ENCODE measurements at regions not wholly inside any gene's neighbourhood (a gene's known extent, or its start where the extent isn't known, plus 50 kb on each side); places are given as distances from the start of the nearest gene placed in this dataset.

GRCh38 chr6:26267083-26267589, 97.9 kb upstream of the BTN3A2 start:
- H3K4me1 ChIP-seq (ENCODE audit: low read length): no peaks in the 10 kb centered on the region
- TF ChIP-seq, protein P1, sequence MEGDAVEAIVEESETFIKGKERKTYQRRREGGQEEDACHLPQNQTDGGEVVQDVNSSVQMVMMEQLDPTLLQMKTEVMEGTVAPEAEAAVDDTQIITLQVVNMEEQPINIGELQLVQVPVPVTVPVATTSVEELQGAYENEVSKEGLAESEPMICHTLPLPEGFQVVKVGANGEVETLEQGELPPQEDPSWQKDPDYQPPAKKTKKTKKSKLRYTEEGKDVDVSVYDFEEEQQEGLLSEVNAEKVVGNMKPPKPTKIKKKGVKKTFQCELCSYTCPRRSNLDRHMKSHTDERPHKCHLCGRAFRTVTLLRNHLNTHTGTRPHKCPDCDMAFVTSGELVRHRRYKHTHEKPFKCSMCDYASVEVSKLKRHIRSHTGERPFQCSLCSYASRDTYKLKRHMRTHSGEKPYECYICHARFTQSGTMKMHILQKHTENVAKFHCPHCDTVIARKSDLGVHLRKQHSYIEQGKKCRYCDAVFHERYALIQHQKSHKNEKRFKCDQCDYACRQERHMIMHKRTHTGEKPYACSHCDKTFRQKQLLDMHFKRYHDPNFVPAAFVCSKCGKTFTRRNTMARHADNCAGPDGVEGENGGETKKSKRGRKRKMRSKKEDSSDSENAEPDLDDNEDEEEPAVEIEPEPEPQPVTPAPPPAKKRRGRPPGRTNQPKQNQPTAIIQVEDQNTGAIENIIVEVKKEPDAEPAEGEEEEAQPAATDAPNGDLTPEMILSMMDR (IDR thresholded peaks at IDR 0.05; ENCODE audit: low read depth, low read length): no peak
- no peak for TF ChIP-seq EZH2phosphoT487 (IDR thresholded peaks at IDR 0.05; ENCODE audit: low read depth)
- no peak overlapping the region for H3K4me3 ChIP-seq (ENCODE audit: low read length)
- peaks cover 20% of the 10 kb centered on the region; the same call in 1 of the 2 replicates for H3K9me3 ChIP-seq (ENCODE audit: insufficient read depth, low read length)
- H3K9ac ChIP-seq (ENCODE audit: low read length): no peak overlapping the region
- H3K36me3 ChIP-seq (replicated peaks; ENCODE audit: low read depth, low read length): no peaks in the 10 kb centered on the region
- H4K20me1 ChIP-seq (ENCODE audit: insufficient read depth, low read length): no peaks in the 10 kb centered on the region
- H2AFZ ChIP-seq (ENCODE audit: low read depth, low read length): no peak overlapping the region
- H3K4me2 ChIP-seq (ENCODE audit: low read length): no peak overlapping the region
- H3K27ac ChIP-seq (ENCODE audit: low read length): no peak overlapping the region
- no peaks in the 10 kb centered on the region for H3K79me2 ChIP-seq (ENCODE audit: low read length)
- H3K27me3 ChIP-seq (ENCODE audit: low read depth, low read length): no peaks in the 10 kb centered on the region

DNA sequence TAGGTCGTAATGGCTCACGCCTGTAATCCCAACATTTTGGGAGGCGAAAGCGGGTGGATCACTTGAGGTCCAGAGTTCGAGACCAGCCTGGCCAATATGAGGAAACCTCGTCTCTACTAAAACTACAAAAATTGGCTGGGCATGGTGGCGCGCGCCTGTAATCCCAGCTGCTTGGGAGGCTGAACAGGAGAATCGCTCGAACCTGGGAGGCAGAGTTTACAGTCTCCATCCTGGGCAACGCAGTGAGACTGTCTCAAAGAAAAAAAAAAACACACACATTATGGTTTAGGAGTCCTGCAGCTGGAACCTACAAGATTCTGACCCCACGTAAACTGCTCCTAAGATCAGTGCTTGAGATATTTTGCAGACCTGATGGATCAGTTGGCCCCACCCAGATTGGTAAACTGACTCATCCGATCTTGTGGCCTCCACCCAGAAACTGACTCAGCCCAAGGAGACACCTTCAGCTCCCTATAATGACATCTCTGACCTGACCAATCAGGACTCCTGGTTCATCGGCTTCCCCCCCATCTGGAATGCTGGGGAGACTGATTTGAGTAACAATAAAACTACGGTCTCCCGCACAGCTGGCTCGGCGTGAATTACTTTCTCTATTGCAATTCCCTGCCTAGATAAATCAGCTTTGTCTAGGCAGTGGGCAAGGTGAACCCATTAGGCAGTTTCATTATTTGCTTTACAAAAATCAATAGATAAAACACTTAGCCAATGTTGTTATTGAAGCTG, 96.2 kb upstream of the BTN3A2 start:
- Histone ChIP-seq H3K79me2 (ENCODE audit: low read length) (no peaks in the 10 kb centered on the region), H3K4me1 (ENCODE audit: low read length) (no peaks in the 10 kb centered on the region), H4K20me1 (ENCODE audit: insufficient read depth, low read length) (no peaks in the 10 kb centered on the region), H3K4me2 (ENCODE audit: low read length) (no peak overlapping the region), H3K27me3 (ENCODE audit: low read depth, low read length) (no peaks in the 10 kb centered on the region), H3K9me3 (ENCODE audit: insufficient read depth, low read length) (peaks cover 30% of the 10 kb centered on the region; the same call in 1 of the 2 replicates), H2AFZ (ENCODE audit: low read depth, low read length) (no peak overlapping the region), H3K4me3 (ENCODE audit: low read length) (no peak overlapping the region), H3K27ac (ENCODE audit: low read length) (no peak overlapping the region), H3K9ac (ENCODE audit: low read length) (no peak overlapping the region), H3K36me3 (replicated peaks; ENCODE audit: low read depth, low read length) (no peaks in the 10 kb centered on the region)
- TF ChIP-seq, protein P1 (IDR thresholded peaks at IDR 0.05; ENCODE audit: low read depth, low read length): no peak
- TF ChIP-seq EZH2phosphoT487 (IDR thresholded peaks at IDR 0.05; ENCODE audit: low read depth): no peak

DNA sequence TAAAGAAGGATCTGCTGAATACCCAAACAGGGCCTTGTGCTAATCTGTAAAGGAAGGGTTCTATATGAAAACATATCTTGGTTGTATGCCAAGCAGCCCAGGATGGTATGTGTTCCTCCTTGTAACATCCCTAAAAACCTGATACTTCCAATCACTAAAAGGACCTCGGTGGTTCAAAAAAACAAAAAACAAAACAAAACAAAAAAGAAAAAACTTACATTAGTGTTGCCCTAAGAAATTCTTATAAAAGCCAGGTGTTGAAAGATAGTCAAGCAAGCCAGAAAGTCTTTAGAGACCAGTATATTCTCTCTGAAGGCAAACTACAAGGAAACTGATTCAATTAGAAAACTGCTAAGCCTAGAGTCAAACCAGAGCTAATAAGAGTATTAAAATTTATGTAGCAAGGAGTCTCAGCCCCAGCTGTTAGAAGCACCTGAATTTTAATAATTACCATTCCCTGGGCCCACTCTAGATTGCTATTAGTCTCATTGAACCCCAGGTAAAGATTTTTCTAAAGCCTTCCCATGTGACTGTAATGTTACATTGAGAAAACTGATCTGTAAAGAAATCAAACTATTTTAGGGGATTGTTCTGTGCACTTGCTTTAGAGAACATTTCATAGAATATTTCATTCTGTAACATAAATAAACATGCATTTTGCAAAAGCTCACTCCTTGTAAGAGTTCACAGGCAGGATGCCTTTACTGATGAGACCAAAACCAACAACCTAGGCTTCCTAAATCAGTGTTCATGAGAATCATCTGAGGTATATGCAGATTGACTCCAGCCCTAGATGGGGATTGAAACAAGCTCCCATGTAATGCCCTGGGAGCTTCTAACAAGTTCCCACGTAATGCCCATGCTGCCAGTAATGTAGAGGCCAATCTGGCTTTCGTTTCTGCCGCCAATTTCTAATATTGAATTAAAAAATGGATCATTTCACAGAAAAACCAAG, 95.2 kb upstream of the BTN3A2 start:
- no peak overlapping the region for H3K4me3 ChIP-seq (ENCODE audit: low read length)
- H4K20me1 ChIP-seq (ENCODE audit: insufficient read depth, low read length): no peaks in the 10 kb centered on the region
- no peak overlapping the region for H3K27ac ChIP-seq (ENCODE audit: low read length)
- H3K27me3 ChIP-seq (ENCODE audit: low read depth, low read length): no peaks in the 10 kb centered on the region
- H2AFZ ChIP-seq (ENCODE audit: low read depth, low read length): no peak overlapping the region
- no peaks in the 10 kb centered on the region for H3K36me3 ChIP-seq (replicated peaks; ENCODE audit: low read depth, low read length)
- no peaks in the 10 kb centered on the region for H3K79me2 ChIP-seq (ENCODE audit: low read length)
- peaks cover 30% of the 10 kb centered on the region; the same call in 1 of the 2 replicates for H3K9me3 ChIP-seq (ENCODE audit: insufficient read depth, low read length)
- TF ChIP-seq, protein P1 (IDR thresholded peaks at IDR 0.05; ENCODE audit: low read depth, low read length): no peak
- TF ChIP-seq EZH2phosphoT487 (IDR thresholded peaks at IDR 0.05; ENCODE audit: low read depth): no peak
- H3K9ac ChIP-seq (ENCODE audit: low read length): no peak overlapping the region
- H3K4me1 ChIP-seq (ENCODE audit: low read length): peaks cover 5% of the 10 kb centered on the region; the same call in 1 of the 2 replicates
- no peak overlapping the region for H3K4me2 ChIP-seq (ENCODE audit: low read length)

GRCh38 chr6:26270486-26270861, 94.5 kb upstream of the BTN3A2 start:
- H3K4me2 ChIP-seq (ENCODE audit: low read length): no peak overlapping the region
- no peaks in the 10 kb centered on the region for H3K79me2 ChIP-seq (ENCODE audit: low read length)
- H3K4me3 ChIP-seq (ENCODE audit: low read length): no peak overlapping the region
- H3K27me3 ChIP-seq (ENCODE audit: low read depth, low read length): no peaks in the 10 kb centered on the region
- no peaks in the 10 kb centered on the region for H4K20me1 ChIP-seq (ENCODE audit: insufficient read depth, low read length)
- H3K27ac ChIP-seq (ENCODE audit: low read length): no peak overlapping the region
- TF ChIP-seq, protein P1 (IDR thresholded peaks at IDR 0.05; ENCODE audit: low read depth, low read length): no peak
- TF ChIP-seq EZH2phosphoT487 (IDR thresholded peaks at IDR 0.05; ENCODE audit: low read depth): no peak
- H3K9me3 ChIP-seq (ENCODE audit: insufficient read depth, low read length): peaks cover 30% of the 10 kb centered on the region; the same call in 1 of the 2 replicates
- no peak overlapping the region for H3K9ac ChIP-seq (ENCODE audit: low read length)
- H2AFZ ChIP-seq (ENCODE audit: low read depth, low read length): no peak overlapping the region
- H3K4me1 ChIP-seq (ENCODE audit: low read length): peaks cover 5% of the 10 kb centered on the region; the same call in 1 of the 2 replicates
- H3K36me3 ChIP-seq (replicated peaks; ENCODE audit: low read depth, low read length): no peaks in the 10 kb centered on the region
